GM21367 (cell line): ENCODE measurements at regions not wholly inside any gene's neighbourhood (a gene's known extent, or its start where the extent isn't known, plus 50 kb on each side); places are given as distances from the start of the nearest gene placed in this dataset.
A peak's percentile ranks its signal among the peaks of the same experiment; 100 is the strongest.

Experiments used
- ATAC-seq: cut with Tn5 transposase; IDR thresholded peaks from one replicate; pipeline ENCODE4 v1.9.1; 2021; ENCODE audit not compliant: unreplicated experiment

DNA sequence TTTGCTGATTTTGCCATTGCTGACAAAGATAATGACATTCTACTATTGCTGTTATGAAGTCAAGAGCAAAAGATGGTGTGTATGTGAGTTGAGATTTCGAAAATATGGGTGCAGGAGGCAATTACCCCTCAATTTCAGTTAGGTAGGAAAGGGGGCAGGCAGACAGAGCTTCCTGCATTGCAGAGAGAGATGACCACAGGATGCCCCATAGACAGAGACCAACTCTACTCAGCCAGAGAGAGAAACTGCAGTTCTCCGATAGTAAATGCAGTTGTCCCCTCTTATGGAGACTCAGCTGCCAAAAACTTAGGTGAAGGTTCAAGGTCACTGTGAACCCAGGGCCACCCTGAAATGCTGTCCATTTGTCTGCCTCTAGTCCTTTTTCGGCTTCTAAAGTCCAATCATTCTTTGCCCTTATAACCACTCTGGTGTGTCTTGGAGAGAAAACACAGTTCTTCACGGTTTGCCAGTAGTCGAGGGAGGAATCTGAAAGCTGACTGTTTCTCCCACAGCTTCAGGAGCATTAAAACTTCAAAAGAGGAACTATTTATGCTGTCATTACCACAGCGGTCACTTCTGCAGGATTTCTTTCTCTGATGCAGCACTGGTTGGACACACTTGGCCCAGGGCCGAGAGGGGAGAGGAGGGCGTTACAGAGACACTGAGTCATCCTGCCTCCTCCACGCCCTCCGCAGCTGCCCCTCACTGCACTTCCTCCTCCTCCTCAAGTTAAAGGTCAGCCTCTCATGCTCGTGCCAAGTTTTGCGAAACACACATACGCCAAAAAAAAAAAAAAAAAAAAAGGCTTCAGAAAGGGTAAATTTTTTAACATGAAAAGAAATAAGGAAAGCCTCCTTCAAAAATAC is 264.3 kb downstream of the FOXO1 start:
- peak; percentile 96 for ATAC-seq

- no peak for ATAC-seq
Observed at GRCh38 chr13:40402931-40403431, 263.5 kb downstream of the FOXO1 start.

DNA sequence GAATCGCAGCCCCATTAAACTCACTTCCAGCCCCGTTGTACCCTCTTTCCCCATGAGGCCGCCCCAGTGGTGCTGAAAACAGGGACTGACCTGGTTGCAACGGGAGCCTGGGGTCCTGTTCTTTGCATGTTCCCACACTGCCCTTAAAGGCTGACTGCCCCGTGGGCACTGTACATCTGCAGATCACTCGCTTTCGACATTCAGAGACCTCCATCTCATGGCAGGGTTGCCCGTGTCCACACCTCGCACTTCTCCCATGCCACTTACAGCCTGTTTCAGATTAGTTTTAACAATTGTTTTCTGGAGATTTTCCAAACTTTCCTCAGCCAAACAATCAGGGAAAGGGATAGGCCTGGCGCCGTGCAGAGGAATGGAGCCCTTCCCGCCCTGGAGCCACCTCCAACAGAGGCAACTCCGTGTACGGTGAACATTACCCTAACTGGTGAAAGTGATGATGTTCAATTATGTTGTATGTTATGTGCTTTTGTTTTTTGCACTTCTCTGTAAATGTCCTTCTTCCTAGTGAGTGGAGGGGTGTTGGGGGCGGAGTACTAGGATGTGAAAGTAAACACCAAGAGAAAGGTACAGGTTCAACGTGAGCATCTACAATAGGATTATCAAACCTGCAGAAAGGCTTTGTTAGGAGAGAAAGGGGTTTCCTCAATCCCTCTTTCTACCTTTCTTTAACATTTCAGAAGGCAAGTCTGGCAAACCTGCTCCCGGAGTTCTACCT is 262.8 kb downstream of the FOXO1 start:
- ATAC-seq, result no peak

- no peak for ATAC-seq
Observed at GRCh38 chr13:40404407-40404806, 262.0 kb downstream of the FOXO1 start.

DNA sequence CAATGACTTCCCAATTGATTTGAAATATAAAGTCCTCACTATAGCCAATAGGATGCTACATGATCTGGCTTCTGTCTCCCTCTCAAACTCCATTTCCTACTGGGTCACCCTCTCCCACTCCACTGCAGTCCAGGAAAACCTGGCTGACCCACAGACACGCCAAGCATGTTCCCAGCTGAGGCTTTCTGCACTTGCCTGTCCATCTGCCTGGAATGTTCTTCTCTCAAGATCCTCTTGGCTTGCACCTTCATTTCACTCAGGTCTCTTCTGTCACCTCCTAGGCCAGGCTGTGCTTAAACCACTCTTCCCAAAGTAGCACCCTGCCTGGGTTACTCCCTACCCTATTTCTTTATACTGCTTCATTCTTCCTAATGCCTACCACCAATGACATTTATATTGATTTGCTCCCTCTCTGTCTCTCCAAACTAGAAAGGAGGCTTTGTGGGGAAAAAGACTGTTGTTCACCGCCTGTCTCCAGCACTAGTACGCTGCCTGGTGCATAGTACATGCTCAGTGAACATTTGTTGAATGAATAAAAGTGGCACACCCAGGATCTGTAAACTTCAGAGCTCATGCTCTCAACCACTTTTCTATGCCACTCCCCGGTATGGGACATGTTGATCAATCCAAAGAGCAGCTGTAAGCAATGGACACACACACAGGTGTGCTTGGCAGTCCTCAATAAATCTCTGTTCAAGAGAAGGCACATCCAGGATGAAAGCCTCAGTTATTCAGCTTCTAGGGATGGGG is 261.3 kb downstream of the FOXO1 start:
- ATAC-seq, result no peak

GRCh38 chr13:40406405-40407120 is 259.9 kb downstream of the FOXO1 start:
- no peak for ATAC-seq

DNA sequence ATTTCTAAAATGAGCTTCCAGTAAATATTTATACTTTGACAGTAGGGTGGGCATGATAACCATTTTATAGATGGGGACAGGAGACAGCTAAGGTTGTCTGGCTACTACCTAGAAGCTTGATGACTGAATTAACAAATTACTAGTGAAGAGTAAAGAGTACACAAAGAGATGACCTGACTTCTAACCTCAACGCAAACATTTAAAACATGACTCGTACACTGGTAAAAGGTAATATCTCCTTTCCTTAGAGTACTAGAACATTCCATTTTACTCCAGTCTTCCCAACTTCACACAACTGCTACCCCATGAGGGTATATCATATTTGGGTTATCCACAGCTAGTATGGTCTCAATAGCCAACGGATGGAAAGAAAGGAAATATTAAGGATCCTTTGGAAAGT is 258.9 kb downstream of the FOXO1 start:
- no peak for ATAC-seq

- no peak for ATAC-seq
Observed at GRCh38 chr13:40408602-40409001, 257.8 kb downstream of the FOXO1 start.

GRCh38 chr13:40409278-40409677 is 257.2 kb downstream of the FOXO1 start:
- ATAC-seq, result no peak

DNA sequence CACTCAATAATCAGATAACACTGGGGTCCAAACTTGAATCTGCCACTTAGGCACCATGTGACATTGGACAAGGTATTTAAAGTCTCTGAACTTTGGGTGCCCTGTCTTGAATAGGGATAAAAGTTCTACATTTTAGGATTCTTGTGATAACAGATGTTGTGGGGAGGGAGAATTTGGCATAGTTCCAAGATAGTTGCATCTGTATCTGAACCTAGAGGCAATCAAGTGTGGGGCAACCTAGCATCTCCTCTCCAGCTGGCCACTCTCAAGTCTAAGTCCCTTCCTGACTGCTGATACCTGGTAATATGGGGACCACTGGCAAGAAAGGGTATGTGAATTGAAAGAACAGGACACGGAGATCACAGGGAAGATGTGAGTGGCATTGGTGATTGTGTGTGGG is 256.1 kb downstream of the FOXO1 start:
- no peak for ATAC-seq

DNA sequence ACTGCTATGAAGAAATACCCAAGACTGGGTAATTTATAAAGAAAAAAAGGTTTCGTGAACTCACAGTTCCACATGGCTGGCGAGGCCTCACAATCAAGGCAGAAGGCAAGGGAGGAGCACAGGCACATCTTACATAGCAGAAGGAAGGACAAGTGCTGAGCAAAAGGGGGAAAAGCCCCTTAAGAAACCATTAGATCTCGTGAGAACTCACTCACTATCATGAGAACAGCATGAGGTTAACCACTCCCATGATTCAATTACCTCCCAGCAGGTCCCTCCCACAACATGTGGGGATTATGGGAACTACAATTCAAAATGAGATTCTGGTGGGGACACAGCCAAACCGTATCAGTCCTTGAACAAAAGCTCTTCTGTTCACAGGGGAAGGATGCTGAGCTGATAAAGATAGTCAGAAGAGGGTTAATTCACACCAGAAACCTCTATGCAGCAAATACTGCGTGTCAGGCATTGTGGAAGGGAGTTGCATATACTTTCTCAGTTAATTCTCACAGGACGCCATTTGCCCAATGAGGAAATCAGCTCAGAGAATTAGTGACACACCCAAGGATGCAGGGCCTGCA is 246.2 kb downstream of the FOXO1 start:
- no peak for ATAC-seq

GRCh38 chr13:40422588-40423235 is 243.7 kb downstream of the FOXO1 start:
- ATAC-seq, result no peak

DNA sequence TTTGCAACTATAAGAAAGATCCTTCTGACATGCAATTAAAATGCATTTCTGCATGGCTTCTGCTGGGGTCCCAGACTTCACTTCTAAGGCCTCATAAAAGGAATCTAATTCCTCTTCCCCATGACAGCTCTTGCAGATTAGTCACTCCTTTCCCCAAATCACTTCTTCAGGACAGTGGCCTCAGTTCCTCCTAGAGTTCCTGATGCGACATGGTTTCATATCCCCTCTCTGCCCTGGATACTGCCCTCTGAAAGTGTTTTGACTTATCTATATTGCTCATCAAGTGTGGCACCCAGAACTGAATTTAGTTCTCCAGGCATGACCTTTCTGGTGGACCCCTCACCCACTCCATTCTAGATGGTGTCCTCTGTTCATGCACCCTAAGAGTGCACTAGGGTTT is 238.1 kb downstream of the FOXO1 start:
- no peak for ATAC-seq

DNA sequence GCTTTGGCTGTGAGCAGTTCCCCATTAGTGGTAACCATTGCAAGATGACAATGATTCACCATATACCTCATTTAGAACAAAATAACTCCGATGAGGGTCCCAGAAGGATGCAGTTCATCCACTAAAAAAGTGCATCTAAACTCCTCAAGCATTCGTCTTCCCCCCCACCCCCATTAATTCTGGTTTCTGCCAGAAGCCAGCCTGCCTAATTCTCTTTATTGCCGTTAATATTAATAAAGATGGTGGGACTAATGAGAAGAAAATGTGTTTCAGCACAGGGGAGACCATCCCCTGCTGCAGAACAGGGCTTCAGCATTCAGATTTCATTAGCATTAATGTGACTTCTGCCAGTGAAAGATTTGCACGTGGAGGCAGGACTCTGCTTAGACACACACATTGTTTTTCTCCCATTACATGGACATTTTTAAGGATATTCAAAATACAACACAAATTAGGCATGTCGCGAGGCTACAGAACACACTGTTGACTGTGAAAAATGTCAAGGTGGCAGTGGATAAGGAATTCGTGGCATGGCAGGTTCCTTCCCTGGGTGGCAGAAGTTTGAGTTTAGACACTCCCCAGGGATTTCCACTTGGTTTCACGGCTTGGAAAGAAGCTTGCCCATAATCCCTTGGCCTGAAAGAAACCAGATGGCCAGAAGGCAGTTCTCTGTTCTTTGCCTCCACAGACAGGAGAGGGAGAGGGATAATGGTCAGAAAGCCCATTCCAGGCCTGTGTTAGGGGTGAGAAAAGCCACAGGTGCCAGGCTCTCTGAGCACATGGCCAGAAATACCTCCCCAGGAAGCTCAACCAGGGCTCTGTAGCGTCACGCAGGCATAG is 236.5 kb downstream of the FOXO1 start:
- no peak for ATAC-seq

GRCh38 chr13:40432018-40432978 is 234.1 kb downstream of the FOXO1 start:
- ATAC-seq, result peak; percentile 61

- ATAC-seq, result no peak
Observed at GRCh38 chr13:40433001-40433400, 233.4 kb downstream of the FOXO1 start.

DNA sequence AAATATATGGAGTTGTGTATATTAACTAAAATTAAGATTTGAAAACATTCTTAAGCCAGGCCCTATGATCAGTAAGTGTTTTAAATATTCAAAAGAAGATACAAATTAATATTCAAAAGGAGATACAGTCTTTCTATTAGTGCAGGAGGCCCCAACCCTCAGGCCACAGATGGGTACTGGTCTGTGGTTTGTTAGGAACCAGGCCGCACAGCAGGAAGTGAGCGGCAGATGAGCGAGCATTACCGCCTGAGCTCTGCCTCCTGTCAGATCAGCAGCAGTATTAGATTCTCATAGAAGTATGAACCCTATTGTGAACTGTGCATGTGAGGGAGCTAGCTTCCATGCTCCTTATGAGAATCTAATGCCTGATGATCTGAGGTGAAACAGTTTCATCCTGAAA is 232.9 kb downstream of the FOXO1 start:
- ATAC-seq, result peak; percentile 52
